Spleen (tissue), 7 donors: ENCODE measurements at regions not wholly inside any gene's neighbourhood (a gene's known extent, or its start where the extent isn't known, plus 50 kb on each side); places are given as distances from the start of the nearest gene placed in this dataset.

Experiments
- CTCF ChIP-seq, 11 experiments: fragments of 200-600 bp in 7 of 11; fragments of 450-650 bp in 4 of 11; sonication (generic) in 4 of 11; IDR thresholded peaks in 8 of 11; conservative IDR thresholded peaks in 3 of 11; 1 replicate in 7 of 11; 2 replicates in 4 of 11; pipeline versions ENCODE4 v1.4.0 to v1.8.0; 2016 to 2021; ENCODE audit warnings: antibody characterized with exemption in 11 of 11, inconsistent platforms in 4 of 11, mild to moderate bottlenecking in 1 of 11
- POLR2A ChIP-seq, 3 donors: fragments of 450-650 bp; IDR thresholded peaks; one replicate each; pipeline ENCODE4 v1.5.1; 2017; ENCODE audit warnings: antibody characterized with exemption in 3 of 3, mild to moderate bottlenecking in 1 of 3
- POLR2AphosphoS5 ChIP-seq, 3 donors: sonication (generic); formaldehyde crosslinking; IDR thresholded peaks; one replicate each; pipeline ENCODE4 v1.5.1; 2017; ENCODE audit warnings: antibody characterized with exemption in 3 of 3
- donor health status: DM: no; HTN: no; CAD: no; lungs with moderate emphysema.
- donor health status: DM: no; HTN: no; CAD: no.
- donor health status: DM: no; HTN: no; CAD: no.

GRCh38 chr6:55009131-55009530, 162.6 kb downstream of the FAM83B start:
- TF ChIP-seq CTCF (IDR thresholded peaks at IDR 0.05 in 8 of 11, conservative IDR thresholded peaks at IDR 0.05 in 3 of 11) (no peak), POLR2AphosphoS5 (IDR thresholded peaks at IDR 0.05) (no peak), POLR2A (IDR thresholded peaks at IDR 0.05) (no peak)
